ENCODE measurements at regions not wholly inside any gene's neighbourhood (a gene's known extent, or its start where the extent isn't known, plus 50 kb on each side); places are given as distances from the start of the nearest gene placed in this dataset.
A peak's percentile ranks its signal among the peaks of the same experiment; 100 is the strongest.

DNA sequence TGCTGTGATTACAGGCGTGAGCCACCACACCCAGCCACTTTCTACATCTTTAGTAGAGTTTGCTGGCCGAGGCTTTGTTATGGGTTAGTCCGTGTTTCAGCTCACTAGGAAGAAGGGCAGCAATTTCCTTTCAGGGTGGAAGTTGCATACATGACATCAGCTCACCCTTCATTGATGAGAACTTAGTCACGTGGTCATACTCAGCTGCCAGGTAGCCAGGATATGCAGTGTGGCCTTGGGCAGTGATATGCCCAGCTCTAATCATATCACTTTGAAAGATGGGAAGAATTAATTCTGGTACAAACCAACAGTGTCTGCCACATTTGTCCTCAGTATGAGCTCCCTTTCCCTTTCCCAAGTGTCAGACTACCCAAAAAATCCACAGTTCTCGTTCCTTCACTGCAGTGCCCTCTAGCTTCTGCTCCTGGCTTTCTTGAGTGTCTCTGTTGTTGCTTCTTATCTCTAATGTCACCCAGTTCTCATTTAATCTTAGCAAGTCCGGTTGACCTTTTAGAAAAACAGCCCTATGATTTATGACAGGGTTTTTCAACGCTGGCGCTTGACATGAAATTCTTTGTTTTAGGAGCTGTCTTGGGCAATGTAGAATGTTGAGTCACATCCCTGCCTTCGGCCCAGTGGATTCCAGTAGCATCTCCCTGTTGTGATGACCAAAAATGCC, 108.7 kb upstream of the ITGB1 start:
- DNase-seq = no peak

GRCh38 chr10:33065111-33065510, 107.1 kb upstream of the ITGB1 start:
- no peak for DNase-seq

DNA sequence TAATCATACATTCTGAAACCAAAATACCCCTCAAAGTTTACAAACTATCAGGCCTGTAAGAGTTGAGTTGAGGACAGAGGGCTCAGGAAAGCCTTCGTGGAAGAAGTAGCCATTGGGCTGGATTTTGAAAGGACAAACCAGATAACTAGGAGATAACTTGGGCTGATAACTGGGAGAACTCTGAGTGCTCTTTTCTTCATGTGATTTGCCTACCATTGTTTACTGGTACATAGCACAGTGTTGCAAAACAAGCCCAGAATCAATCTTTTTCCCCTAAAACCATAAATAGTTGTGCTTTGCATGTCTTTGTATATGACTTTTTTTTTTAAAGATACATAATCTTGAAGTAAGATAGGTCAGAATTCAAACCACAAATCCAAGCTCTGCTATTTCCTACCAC, 106.7 kb upstream of the ITGB1 start:
- DNase-seq = no peak

- no peak for DNase-seq
Observed at GRCh38 chr10:33057620-33058019, 99.6 kb upstream of the ITGB1 start.

- no peak for DNase-seq
Observed at GRCh38 chr10:33056828-33057596, 99.0 kb upstream of the ITGB1 start.

- no peak for DNase-seq
Observed at GRCh38 chr10:33055625-33056024, 97.6 kb upstream of the ITGB1 start.

DNA sequence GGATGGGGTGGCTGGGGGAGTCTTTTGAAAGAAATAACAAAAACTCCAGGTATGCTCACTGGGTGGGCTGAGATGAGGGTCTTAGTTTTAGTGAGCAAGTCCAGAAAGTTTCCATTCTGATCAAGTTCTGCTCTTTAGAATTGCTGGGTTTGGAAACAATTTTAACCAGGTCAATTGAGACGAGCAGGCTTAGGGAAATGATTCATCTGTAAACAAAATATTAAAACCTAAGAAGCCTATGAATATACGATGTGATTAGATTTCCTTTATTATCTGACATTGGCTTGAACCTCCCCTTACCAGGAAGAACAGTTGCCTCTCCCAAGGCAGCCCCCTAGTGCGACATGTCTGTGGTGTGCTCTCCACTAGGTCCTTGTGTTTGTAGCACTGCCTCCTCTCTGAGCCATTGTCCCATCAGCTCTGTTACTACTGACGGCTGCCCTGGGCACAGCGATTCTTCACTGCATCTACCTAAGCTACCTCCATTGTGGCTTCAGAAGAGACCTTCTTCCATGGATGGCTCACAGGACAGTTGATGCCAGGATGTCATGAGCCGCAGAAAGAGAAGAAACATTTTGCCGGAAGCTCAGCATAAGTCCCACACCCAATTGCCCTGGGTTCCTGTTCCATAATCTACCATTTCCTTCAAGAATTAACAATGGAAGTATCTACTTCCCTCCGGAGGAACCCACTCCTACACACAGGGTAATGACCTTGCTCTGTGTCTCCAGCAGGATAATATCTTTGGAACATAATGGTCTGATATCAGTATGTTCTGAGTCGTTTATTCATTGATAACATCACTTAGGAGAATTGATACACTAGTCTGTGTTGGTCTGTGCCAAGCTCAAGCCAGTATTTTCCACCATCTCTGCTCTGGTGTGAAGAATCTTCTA, 95.1 kb upstream of the ITGB1 start:
- DNase-seq = no peak

DNA sequence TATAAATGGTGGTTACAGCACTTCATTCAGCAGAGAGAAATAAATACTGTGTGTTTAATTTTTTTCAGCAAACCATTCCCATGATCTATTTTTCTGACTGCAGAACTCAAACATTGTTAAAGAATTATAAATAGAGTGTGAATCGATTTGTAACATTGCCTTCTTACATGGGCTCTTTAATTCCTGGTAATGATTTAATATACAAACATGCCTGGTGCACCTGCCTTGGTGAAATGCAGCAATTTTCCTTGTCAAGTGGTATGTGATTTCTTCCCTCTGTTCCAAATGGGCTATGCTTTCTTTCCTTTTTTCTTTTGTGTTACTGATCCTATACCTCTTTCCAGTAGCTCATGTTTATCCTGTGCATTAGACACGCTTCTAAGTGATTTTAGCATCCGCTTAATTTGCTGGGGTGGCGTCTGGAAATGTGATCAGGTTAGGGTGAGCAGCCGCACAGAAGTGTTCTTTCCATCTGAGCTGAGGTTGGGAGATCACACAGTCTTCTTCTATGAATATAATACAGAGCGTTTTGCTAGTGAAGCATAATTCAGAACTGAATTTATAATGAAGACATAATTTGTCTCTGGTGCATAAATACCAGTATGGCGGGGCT, 94.3 kb upstream of the ITGB1 start:
- DNase-seq = no peak

DNA sequence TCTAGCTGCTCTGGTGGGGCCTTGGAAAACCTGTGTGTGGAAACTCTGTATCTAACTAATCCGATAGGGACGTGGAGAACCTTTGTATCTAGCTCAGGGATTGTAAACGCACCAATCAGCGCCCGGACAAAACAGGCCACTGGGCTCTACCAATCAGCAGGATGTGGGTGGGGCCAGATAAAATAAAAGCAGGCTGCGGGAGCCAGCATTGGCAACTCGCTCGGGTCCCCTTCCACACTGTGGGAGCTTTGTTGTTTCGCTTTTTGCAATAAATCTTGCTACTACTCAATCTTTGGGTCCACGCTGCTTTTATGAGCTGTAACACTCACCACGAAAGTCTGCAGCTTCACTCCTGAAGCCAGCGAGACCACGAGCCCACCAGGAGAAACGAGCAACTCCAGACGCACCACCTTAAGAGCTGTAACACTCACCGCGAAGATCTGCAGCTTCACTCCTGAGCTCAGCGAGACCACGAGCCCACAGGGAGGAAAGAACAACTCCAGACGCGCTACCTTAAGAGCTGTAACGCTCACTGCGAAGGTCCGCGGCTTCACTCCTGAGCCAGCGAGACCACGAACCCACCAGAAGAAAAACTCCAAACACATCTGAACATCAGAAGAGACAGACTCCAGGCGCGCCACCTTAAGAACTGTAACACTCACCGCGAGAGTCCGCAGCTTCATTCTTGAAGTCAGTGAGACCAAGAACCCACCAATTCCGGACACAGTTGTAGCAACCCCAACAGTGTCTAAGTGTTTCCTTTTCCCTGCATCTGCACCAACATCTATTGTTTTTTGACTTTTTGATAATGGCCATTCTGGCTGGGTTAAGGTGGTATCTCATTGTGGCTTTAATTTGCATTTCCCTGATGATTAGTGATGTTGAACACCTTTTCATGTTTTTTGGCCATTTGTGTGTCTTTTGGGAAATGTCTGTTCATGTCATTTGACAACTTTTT, 92.2 kb upstream of the ITGB1 start:
- DNase-seq = peak; percentile 24 to 44

DNA sequence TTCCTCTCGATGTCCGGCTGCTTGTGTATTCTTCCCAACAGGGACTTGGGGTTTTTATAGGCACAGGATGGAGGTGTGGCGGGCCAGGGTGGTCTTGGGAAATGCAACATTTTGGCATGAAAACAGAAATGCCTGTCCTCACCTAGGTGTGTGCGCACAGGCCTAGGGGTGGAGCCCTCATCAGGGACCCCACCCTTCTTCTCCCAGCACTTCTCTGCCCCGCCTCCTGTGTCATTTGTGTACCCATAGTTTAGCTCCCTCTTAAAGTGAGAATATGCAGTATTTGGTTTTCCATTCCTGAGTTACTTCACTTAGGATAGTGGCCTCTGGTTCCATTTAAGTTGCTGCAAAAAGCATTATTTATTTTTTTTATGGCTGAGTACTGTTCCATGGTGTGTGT, 90.2 kb upstream of the ITGB1 start:
- no peak for DNase-seq

GRCh38 chr10:33047655-33048054, 89.6 kb upstream of the ITGB1 start:
- DNase-seq = no peak

- DNase-seq = no peak
Observed at GRCh38 chr10:33046792-33047191, 88.8 kb upstream of the ITGB1 start.

GRCh38 chr10:33045421-33045820, 87.4 kb upstream of the ITGB1 start:
- no peak for DNase-seq

GRCh38 chr10:33042565-33042964, 84.5 kb upstream of the ITGB1 start:
- no peak for DNase-seq

GRCh38 chr10:33041783-33042437, 83.9 kb upstream of the ITGB1 start:
- no peak for DNase-seq

GRCh38 chr10:33040436-33040835, 82.4 kb upstream of the ITGB1 start:
- no peak for DNase-seq

GRCh38 chr10:33039181-33039580, 81.2 kb upstream of the ITGB1 start:
- DNase-seq = no peak

DNA sequence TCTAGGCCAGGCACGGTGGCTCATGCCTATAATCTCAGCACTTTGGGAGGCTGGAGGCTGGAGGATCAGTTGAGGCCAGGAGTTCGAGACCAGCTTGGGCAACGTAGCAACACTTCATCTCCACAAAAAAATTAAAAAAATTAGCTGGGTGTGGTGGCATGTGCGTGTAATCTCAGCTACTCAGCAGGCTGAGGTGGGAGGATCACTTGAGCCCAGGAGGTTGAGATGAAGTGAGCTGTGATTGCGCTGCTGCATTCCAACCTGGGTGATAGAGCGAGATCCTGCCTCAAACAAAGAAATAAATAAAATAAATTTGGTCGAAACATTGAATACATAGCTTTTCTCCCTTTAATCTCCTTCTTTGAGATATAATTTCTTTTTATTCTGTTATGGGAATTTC, 80.6 kb upstream of the ITGB1 start:
- DNase-seq = no peak

DNA sequence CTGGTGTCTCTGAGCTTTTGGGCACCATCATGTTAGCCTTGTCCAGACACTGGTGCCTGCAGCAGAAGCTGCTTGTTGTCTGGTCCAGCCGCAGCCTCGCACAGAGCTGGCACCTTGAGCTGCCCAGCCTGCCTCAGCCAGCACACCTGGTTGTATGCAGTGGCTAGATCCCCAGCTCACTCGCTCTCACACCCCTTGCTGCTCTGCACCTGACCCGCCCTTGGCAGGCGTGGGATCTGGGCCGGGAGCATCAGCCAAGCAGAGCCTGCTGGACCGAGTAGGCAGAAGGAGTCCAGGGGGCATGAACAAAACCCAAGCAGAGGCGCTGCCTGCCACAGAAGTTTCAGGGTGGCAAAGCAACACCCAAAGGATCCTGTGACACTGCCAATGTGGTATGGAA, 79.7 kb upstream of the ITGB1 start:
- no peak for DNase-seq

DNA sequence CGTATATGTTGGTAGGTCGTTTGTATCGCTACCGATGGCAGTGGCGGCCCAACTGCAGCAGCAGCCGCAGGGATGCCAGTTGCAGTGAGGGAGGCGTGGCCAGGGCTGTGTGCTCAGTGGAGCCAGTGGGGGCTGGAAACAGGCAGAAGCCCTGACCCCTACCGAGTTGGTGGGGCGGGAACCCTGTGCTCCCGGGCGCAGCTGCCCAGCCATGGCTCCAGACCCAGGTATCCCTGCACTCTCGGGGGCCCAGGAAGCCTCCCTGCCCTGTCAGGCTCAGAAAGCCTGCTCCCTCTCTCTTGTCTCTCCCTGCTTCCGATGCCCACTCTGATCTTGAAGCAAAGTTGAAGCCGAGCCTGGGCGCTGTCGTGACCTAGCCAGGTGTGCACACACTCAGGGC, 78.6 kb upstream of the ITGB1 start:
- no peak for DNase-seq

GRCh38 chr10:33035411-33035810, 77.4 kb upstream of the ITGB1 start:
- DNase-seq = no peak

Data from CD4-positive, alpha-beta T cell treated with Interleukin-1 beta for 1 hour (primary cell).